Neural cell (in vitro differentiated cells): ENCODE measurements at regions not wholly inside any gene's neighbourhood (a gene's known extent, or its start where the extent isn't known, plus 50 kb on each side); places are given as distances from the start of the nearest gene placed in this dataset.
"Not testable (repeated sequence)": the region's sequence is repeated elsewhere in the genome, so short reads cannot be mapped to it uniquely, and the experiment has no call there.

ENCODE experiments used
- H2AFZ ChIP-seq: fragments of 200-600, 300-800 bp; sonication (generic), shearing (Covaris generic); 2 replicates; pipeline ENCODE4 v1.6.0; 2014; ENCODE audit warnings: low read depth, mild to moderate bottlenecking, antibody characterized with exemption, low read length, moderate library complexity
- H3F3A ChIP-seq: fragments of 200-600 bp; shearing (Covaris generic); 2 replicates; pipeline ENCODE4 v1.6.1; 2016; ENCODE audit warnings: mild to moderate bottlenecking, moderate library complexity, mixed read lengths, antibody characterized with exemption, low read length; ENCODE audit not compliant: insufficient read depth, poor library complexity, severe bottlenecking
- H3K27ac ChIP-seq: fragments of 200-600, 300-800 bp; sonication (generic), shearing (Covaris generic); 2 replicates; pipeline ENCODE4 v1.5.1; 2014; ENCODE audit warnings: mild to moderate bottlenecking, low read length, moderate library complexity
- H3K27me3 ChIP-seq: fragments of 300-800, 200-600 bp; sonication (generic), shearing (Covaris generic); 2 replicates; pipeline ENCODE4 v1.6.0; 2014; ENCODE audit warnings: mild to moderate bottlenecking, low read depth, low read length, moderate library complexity; ENCODE audit not compliant: insufficient read depth
- H3K36me3 ChIP-seq: fragments of 300-800, 200-600 bp; sonication (generic), shearing (Covaris generic); 2 replicates; pipeline ENCODE4 v1.5.1; 2014; ENCODE audit warnings: mild to moderate bottlenecking, antibody characterized with exemption, low read length, moderate library complexity; ENCODE audit not compliant: insufficient read depth
- H3K4me2 ChIP-seq: fragments of 300-800, 200-600 bp; sonication (generic), shearing (Covaris generic); 2 replicates; pipeline ENCODE4 v1.6.0; 2014; ENCODE audit warnings: mild to moderate bottlenecking, low read length
- H3K4me3 ChIP-seq: fragments of 300-800, 200-600 bp; sonication (generic), shearing (Covaris generic); 2 replicates; pipeline ENCODE4 v1.5.1; 2014; ENCODE audit warnings: mild to moderate bottlenecking, low read length, moderate library complexity
- H3K79me2 ChIP-seq: fragments of 200-600 bp; shearing (Covaris generic); replicated peaks from 2 replicates; pipeline ENCODE4 v1.6.0; 2014; ENCODE audit warnings: mild to moderate bottlenecking, low read length, moderate library complexity; ENCODE audit not compliant: insufficient read depth
- H3K9ac ChIP-seq: fragments of 300-800, 200-600 bp; sonication (generic), shearing (Covaris generic); 2 replicates; pipeline ENCODE4 v1.6.1; 2016; ENCODE audit warnings: mild to moderate bottlenecking, low read length, mixed read lengths
- H3K9me2 ChIP-seq: fragments of 200-600 bp; shearing (Covaris generic); 2 replicates; pipeline ENCODE4 v1.6.1; 2016; ENCODE audit warnings: mild to moderate bottlenecking, low read length, mixed read lengths; ENCODE audit not compliant: insufficient read depth
- H3K9me3 ChIP-seq: fragments of 200-600, 300-800 bp; sonication (generic), shearing (Covaris generic); 2 replicates; pipeline ENCODE4 v1.6.1; 2016; ENCODE audit warnings: mild to moderate bottlenecking, mixed run types, low read length, moderate library complexity, mixed read lengths
- H4K20me1 ChIP-seq: fragments of 200-600 bp; shearing (Covaris generic); 2 replicates; pipeline ENCODE4 v1.6.1; 2016; ENCODE audit warnings: mild to moderate bottlenecking, mixed run types; ENCODE audit not compliant: insufficient read depth

- H3K4me3 ChIP-seq, H3K36me3 ChIP-seq, H3K9ac ChIP-seq, H2AFZ ChIP-seq, H3K79me2 ChIP-seq, H3K9me2 ChIP-seq, H3K27ac ChIP-seq, H3K9me3 ChIP-seq, H3K27me3 ChIP-seq, H3F3A ChIP-seq, H4K20me1 ChIP-seq, H3K4me2 ChIP-seq: not testable (repeated sequence)
Measured at GRCh38 chr17:30641428-30641827, 164.2 kb downstream of the GOSR1 start.

GRCh38 chr17:30639391-30639790 lies 162.2 kb downstream of the GOSR1 start:
- not testable (repeated sequence) for H3K27me3 ChIP-seq

GRCh38 chr17:30638968-30639367 lies 161.8 kb downstream of the GOSR1 start:
- H3K36me3 ChIP-seq, H3K4me2 ChIP-seq, H3K27me3 ChIP-seq, H3K27ac ChIP-seq, H2AFZ ChIP-seq, H3K4me3 ChIP-seq, H4K20me1 ChIP-seq, H3K9me2 ChIP-seq, H3K79me2 ChIP-seq, H3K9me3 ChIP-seq, H3F3A ChIP-seq, H3K9ac ChIP-seq: not testable (repeated sequence)

More at GRCh38 chr17:30639391-30639790, 162.2 kb downstream of the GOSR1 start:
- H4K20me1 ChIP-seq, H3F3A ChIP-seq, H3K9me3 ChIP-seq, H3K36me3 ChIP-seq, H2AFZ ChIP-seq, H3K27ac ChIP-seq, H3K4me3 ChIP-seq, H3K9ac ChIP-seq, H3K79me2 ChIP-seq, H3K4me2 ChIP-seq, H3K9me2 ChIP-seq: not testable (repeated sequence)

GRCh38 chr17:30631651-30632050 lies 154.4 kb downstream of the GOSR1 start:
- H3K9me3 ChIP-seq, H3K9me2 ChIP-seq, H3K36me3 ChIP-seq, H3K27me3 ChIP-seq, H3K79me2 ChIP-seq, H3F3A ChIP-seq, H2AFZ ChIP-seq, H3K27ac ChIP-seq, H4K20me1 ChIP-seq, H3K4me3 ChIP-seq, H3K4me2 ChIP-seq, H3K9ac ChIP-seq: not testable (repeated sequence)

GRCh38 chr17:30625380-30625779 lies 148.2 kb downstream of the GOSR1 start:
- H3K27me3 ChIP-seq, H3K9me2 ChIP-seq, H3K4me2 ChIP-seq, H3K79me2 ChIP-seq, H3F3A ChIP-seq, H3K4me3 ChIP-seq, H3K36me3 ChIP-seq, H2AFZ ChIP-seq, H3K27ac ChIP-seq, H4K20me1 ChIP-seq, H3K9ac ChIP-seq, H3K9me3 ChIP-seq: not testable (repeated sequence)

GRCh38 chr17:30624180-30624579 lies 147.0 kb downstream of the GOSR1 start:
- not testable (repeated sequence) for H3K79me2 ChIP-seq, H3K27me3 ChIP-seq, H3K4me3 ChIP-seq, H3K36me3 ChIP-seq, H3K9me3 ChIP-seq, H3K27ac ChIP-seq, H3F3A ChIP-seq, H2AFZ ChIP-seq, H3K4me2 ChIP-seq, H3K9me2 ChIP-seq, H3K9ac ChIP-seq, H4K20me1 ChIP-seq

GRCh38 chr17:30609682-30610081 lies 132.5 kb downstream of the GOSR1 start:
- not testable (repeated sequence) for H3K27me3 ChIP-seq, H3K9me3 ChIP-seq, H3K9ac ChIP-seq, H3K27ac ChIP-seq, H3K9me2 ChIP-seq, H3K36me3 ChIP-seq, H3F3A ChIP-seq, H2AFZ ChIP-seq, H3K4me2 ChIP-seq, H4K20me1 ChIP-seq, H3K4me3 ChIP-seq
- H3K79me2 ChIP-seq = peaks cover 22% of the 10 kb centered on the region
